H1 (cell line): ENCODE measurements at regions not wholly inside any gene's neighbourhood (a gene's known extent, or its start where the extent isn't known, plus 50 kb on each side); places are given as distances from the start of the nearest gene placed in this dataset.

Experiments
- CTCF ChIA-PET: fragments of 300-600 bp; sonication (Branson Sonifier 250); formaldehyde crosslinking; loops from one replicate; lab custom pipeline; 2021; ENCODE audit not compliant: partially characterized antibody; lab: Charles Lee
- POLR2A ChIA-PET: fragments of 300-600 bp; sonication (Branson Sonifier 250); formaldehyde crosslinking; loops from one replicate; lab custom pipeline; 2021; ENCODE audit warnings: inconsistent platforms; ENCODE audit not compliant: partially characterized antibody; lab: Charles Lee
- DNase-seq, 2 experiments: peaks; one replicate each; pipeline versions ENCODE4 v3.0.0 to v3.0.0-alpha.2; 2010 to 2022; ENCODE audit warnings: low spot score in 2 of 2, low read depth in 1 of 2, mixed read lengths in 1 of 2
- FAIRE-seq: peaks from 2 replicates; lab custom pipeline; 2011; peaks lifted over from hg19 to GRCh38; lab: Jason Lieb, UNC
- H2AFZ ChIP-seq: 2 replicates; pipeline ENCODE4 v1.8.1; 2012; ENCODE audit warnings: low read length, inconsistent platforms
- H2AK5ac ChIP-seq: 2 replicates; pipeline ENCODE4 v1.6.1; 2013; ENCODE audit warnings: low read depth, low read length
- H2BK120ac ChIP-seq: replicated peaks from 2 replicates; pipeline ENCODE3; 2013; ENCODE audit warnings: low read depth, low read length, inconsistent platforms
- H2BK12ac ChIP-seq: 2 replicates; pipeline ENCODE4 v1.6.1; 2013; ENCODE audit warnings: low read depth, low read length
- H2BK15ac ChIP-seq: 2 replicates; pipeline ENCODE4 v1.6.1; 2013; ENCODE audit warnings: low read length
- H2BK20ac ChIP-seq: 2 replicates; pipeline ENCODE4 v1.6.1; 2013; ENCODE audit warnings: low read length
- H2BK5ac ChIP-seq: 2 replicates; pipeline ENCODE4 v1.6.1; 2013; ENCODE audit warnings: low read depth, low read length
- H3K14ac ChIP-seq: 2 replicates; pipeline ENCODE4 v1.6.1; 2013; ENCODE audit warnings: inconsistent platforms; ENCODE audit not compliant: insufficient read length
- H3K18ac ChIP-seq: 2 replicates; pipeline ENCODE4 v1.6.1; 2013; ENCODE audit warnings: low read length; ENCODE audit errors: extremely low read depth
- H3K23ac ChIP-seq: 2 replicates; pipeline ENCODE4 v1.6.1; 2013; ENCODE audit warnings: inconsistent platforms; ENCODE audit not compliant: insufficient read length
- H3K23me2 ChIP-seq: 2 replicates; pipeline ENCODE4 v1.6.1; 2013; ENCODE audit warnings: low read depth, low read length
- H3K27ac ChIP-seq: 2 replicates; pipeline ENCODE4 v1.6.1; 2011; ENCODE audit warnings: low read depth, low read length, inconsistent platforms
- H3K27me3 ChIP-seq, 4 experiments: replicated peaks in 1 of 4; 1 replicate in 1 of 4; 2 replicates in 3 of 4; pipeline versions ENCODE4 v1.6.1 to v1.8.1; 2011 to 2013; ENCODE audit warnings: low read length in 3 of 4, mild to moderate bottlenecking in 3 of 4, inconsistent platforms in 2 of 4, mixed read lengths in 2 of 4, moderate library complexity in 1 of 4; ENCODE audit not compliant: control insufficient read depth in 3 of 4, insufficient read depth in 3 of 4; ENCODE audit errors: extremely low read depth in 1 of 4
- H3K36me3 ChIP-seq, 4 experiments: 2 replicates each; pipeline versions ENCODE4 v1.6.1 to v1.8.1; 2011 to 2013; ENCODE audit warnings: mild to moderate bottlenecking in 4 of 4, low read length in 3 of 4, moderate library complexity in 2 of 4, control low read depth in 1 of 4, inconsistent platforms in 1 of 4; ENCODE audit not compliant: insufficient read depth in 4 of 4, control insufficient read depth in 2 of 4
- H3K4ac ChIP-seq: replicated peaks from 2 replicates; pipeline ENCODE3; 2013; ENCODE audit warnings: low read length, low read depth, mixed read lengths, inconsistent platforms; ENCODE audit not compliant: insufficient read length
- H3K4me1 ChIP-seq, 4 experiments: replicated peaks in 1 of 4; 1 replicate in 1 of 4; 2 replicates in 3 of 4; pipeline versions ENCODE4 v1.6.1 to v1.8.1; 2011 to 2013; ENCODE audit warnings: low read length in 3 of 4, inconsistent platforms in 2 of 4, mixed read lengths in 1 of 4; ENCODE audit not compliant: insufficient read depth in 4 of 4, control insufficient read depth in 3 of 4
- H3K4me2 ChIP-seq, 2 experiments: 2 replicates each; pipeline versions ENCODE4 v1.6.1 to v1.8.1; 2011 to 2013; ENCODE audit warnings: low read depth in 2 of 2, low read length in 2 of 2, control low read depth in 1 of 2, inconsistent platforms in 1 of 2, mild to moderate bottlenecking in 1 of 2; ENCODE audit not compliant: insufficient read depth in 1 of 2
- H3K4me3 ChIP-seq, 4 experiments: fragments of 200-600, 300-600 bp in 1 of 4; sonication (generic), shearing (Covaris generic), sonication (Bioruptor Twin) in 1 of 4; 2 replicates each; pipeline versions ENCODE4 v1.5.1 to v1.8.1; 2011 to 2016; ENCODE audit warnings: low read length in 4 of 4, low read depth in 3 of 4, control low read depth in 2 of 4, inconsistent platforms in 2 of 4, mild to moderate bottlenecking in 2 of 4, mixed read lengths in 1 of 4, moderate library complexity in 1 of 4; ENCODE audit not compliant: insufficient read depth in 2 of 4; ENCODE audit errors: extremely low read depth in 1 of 4
- H3K56ac ChIP-seq: replicated peaks from 2 replicates; pipeline ENCODE3; 2013; ENCODE audit warnings: low read depth, mild to moderate bottlenecking, mixed read lengths, low read length, inconsistent platforms; ENCODE audit not compliant: insufficient read length
- H3K79me1 ChIP-seq: 2 replicates; pipeline ENCODE4 v1.6.1; 2013; ENCODE audit warnings: low read depth, low read length, control low read depth
- H3K79me2 ChIP-seq, 2 experiments: 2 replicates each; pipeline versions ENCODE4 v1.6.1 to v1.8.1; 2012 to 2013; ENCODE audit warnings: low read length in 2 of 2, mild to moderate bottlenecking in 2 of 2, inconsistent platforms in 1 of 2; ENCODE audit not compliant: insufficient read depth in 2 of 2, control insufficient read depth in 1 of 2
- H3K9ac ChIP-seq, 4 experiments: replicated peaks in 1 of 4; 1 replicate in 1 of 4; 2 replicates in 3 of 4; pipeline versions ENCODE4 v1.6.1 to v1.8.1; 2011 to 2013; ENCODE audit warnings: low read depth in 3 of 4, low read length in 3 of 4, control low read depth in 2 of 4, mild to moderate bottlenecking in 2 of 4, moderate library complexity in 2 of 4, inconsistent platforms in 1 of 4; ENCODE audit errors: extremely low read depth in 1 of 4
- H3K9me3 ChIP-seq, 2 experiments: 2 replicates each; pipeline versions ENCODE4 v1.6.1 to v1.8.1; 2012 to 2013; ENCODE audit warnings: mild to moderate bottlenecking in 2 of 2, moderate library complexity in 2 of 2, control low read depth in 1 of 2, inconsistent platforms in 1 of 2, low read depth in 1 of 2, low read length in 1 of 2, mixed read lengths in 1 of 2; ENCODE audit not compliant: insufficient read depth in 2 of 2
- H4K20me1 ChIP-seq, 2 experiments: replicated peaks in 1 of 2; 2 replicates each; pipeline versions ENCODE3 to v1.8.1; 2011 to 2013; ENCODE audit warnings: inconsistent platforms in 2 of 2, low read length in 2 of 2, mild to moderate bottlenecking in 1 of 2; ENCODE audit not compliant: insufficient read depth in 2 of 2, control insufficient read depth in 1 of 2
- H4K5ac ChIP-seq: 2 replicates; pipeline ENCODE4 v1.6.1; 2013; ENCODE audit warnings: low read length, low read depth, mixed read lengths, inconsistent platforms; ENCODE audit not compliant: insufficient read length
- H4K8ac ChIP-seq: 2 replicates; pipeline ENCODE4 v1.8.0; 2013; ENCODE audit warnings: mild to moderate bottlenecking, moderate library complexity, low read length, inconsistent platforms; ENCODE audit not compliant: insufficient read depth; ENCODE audit errors: extremely low read depth
- H4K91ac ChIP-seq: replicated peaks from 2 replicates; pipeline ENCODE3; 2013; ENCODE audit warnings: low read length, mixed read lengths, inconsistent platforms; ENCODE audit not compliant: insufficient read length
- CREB1 ChIP-seq: IDR thresholded peaks from 2 replicates; pipeline ENCODE4 v1.6.1; 2012; ENCODE audit warnings: inconsistent platforms
- GTF2F1 ChIP-seq: IDR thresholded peaks from 2 replicates; pipeline ENCODE4 v1.6.1; 2012; ENCODE audit warnings: low read depth, low read length, improper control_type of control experiment, borderline replicate concordance
- HDAC6 ChIP-seq: IDR thresholded peaks from one replicate; pipeline ENCODE4 v1.7.1; 2012; ENCODE audit warnings: low read depth, mild to moderate bottlenecking, inconsistent platforms, low read length, moderate library complexity
- KDM1A ChIP-seq: fragments of 200-600, 300-600 bp; sonication (generic); IDR thresholded peaks from 2 replicates; pipeline ENCODE4 v1.7.1; 2016; ENCODE audit warnings: mild to moderate bottlenecking, low read length, borderline replicate concordance
- NANOG ChIP-seq: IDR thresholded peaks from 2 replicates; pipeline ENCODE4 v1.6.1; 2011; ENCODE audit warnings: low read length, low read depth, mild to moderate bottlenecking, inconsistent platforms; ENCODE audit not compliant: insufficient read depth, poor library complexity, severe bottlenecking
- WGBS, 2 experiments: shearing (Covaris generic) in 1 of 2; methylation state at CpG; one replicate each; pipeline versions ENCODE4 v1.1.6 to v1.1.7; 2013 to 2015; ENCODE audit warnings: low lambda C conversion rate in 2 of 2, mixed read lengths in 2 of 2, inconsistent platforms in 1 of 2, low coverage in 1 of 2, missing lambda C conversion rate in 1 of 2; ENCODE audit not compliant: insufficient replicate concordance in 2 of 2, insufficient coverage in 1 of 2, insufficient read length in 1 of 2; ENCODE audit errors: extremely low coverage in 1 of 2, missing lambda C conversion rate in 1 of 2; 5-methylcytosine and 5-hydroxymethylcytosine counted together

DNA sequence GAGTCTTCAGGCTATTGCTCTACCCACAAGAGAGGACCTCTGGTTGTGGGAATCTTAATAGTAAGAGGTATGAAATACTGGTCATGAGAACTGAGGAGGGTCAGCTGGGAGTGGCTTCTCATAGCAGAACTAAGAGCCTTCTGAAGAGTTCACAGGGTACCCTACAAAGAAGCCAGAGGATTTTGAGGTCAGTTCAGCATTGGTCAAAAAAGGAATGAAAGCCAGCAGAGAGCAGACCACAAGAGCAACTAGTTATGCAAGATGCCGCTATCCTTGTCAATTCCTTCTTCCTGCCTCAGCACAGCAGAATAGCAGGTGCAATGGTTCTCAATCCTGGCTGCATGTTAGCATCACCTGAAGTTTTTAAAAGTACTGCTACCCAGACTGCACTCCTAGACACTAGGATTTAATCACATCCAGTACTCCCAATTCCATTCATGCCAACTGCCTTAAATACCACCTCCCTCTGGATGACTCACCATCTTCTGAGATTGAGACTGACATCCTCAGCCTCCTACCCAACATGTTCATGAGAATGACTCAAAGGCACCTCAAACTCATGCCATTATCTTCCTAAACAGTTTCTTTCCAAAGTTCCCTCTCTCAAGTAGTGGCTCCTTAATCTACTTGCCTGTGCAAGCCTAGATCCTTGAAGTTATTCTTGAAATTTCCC, 81.0 kb upstream of the RBMS1 start:
- POLR2A ChIA-PET, result no interaction called here
- no peaks in the 10 kb centered on the region for H3K36me3 ChIP-seq
- H4K20me1 ChIP-seq, result no peaks in the 10 kb centered on the region
- no peak overlapping the region for H2BK15ac ChIP-seq
- TF ChIP-seq KDM1A (no peak), CREB1 (no peak), NANOG (no peak), HDAC6 (no peak), GTF2F1 (no peak)
- H4K5ac ChIP-seq, result no peak overlapping the region
- no peak overlapping the region for H3K4me2 ChIP-seq
- H3K4me1 ChIP-seq, result no peaks in the 10 kb centered on the region
- no peak overlapping the region for H3K9ac ChIP-seq
- H4K91ac ChIP-seq, result no peak overlapping the region
- WGBS, 2 experiments, result 85% methylated on average over 1 of the region's 1 CpG; no CpG with 5 or more reads in 1 of the 2 experiments
- H2BK12ac ChIP-seq, result no peak overlapping the region
- H3K23ac ChIP-seq, result no peak overlapping the region
- no peak overlapping the region for H2BK20ac ChIP-seq
- H3K79me2 ChIP-seq, result no peaks in the 10 kb centered on the region
- H2BK5ac ChIP-seq, result no peak overlapping the region
- no peak overlapping the region for H3K18ac ChIP-seq
- no peak overlapping the region for H3K56ac ChIP-seq
- FAIRE-seq, result no peak
- H3K79me1 ChIP-seq, result no peaks in the 10 kb centered on the region
- H3K14ac ChIP-seq, result no peak overlapping the region
- no peak overlapping the region for H4K8ac ChIP-seq
- H3K4ac ChIP-seq, result no peak overlapping the region
- H3K9me3 ChIP-seq, result peaks cover 0 to 2% of the 10 kb centered on the region in 2 experiments; a peak in 1 of 4 replicates
- H2AK5ac ChIP-seq, result no peak overlapping the region
- no peak overlapping the region for H3K4me3 ChIP-seq
- no peaks in the 10 kb centered on the region for H3K27me3 ChIP-seq
- no peak overlapping the region for H2AFZ ChIP-seq
- H2BK120ac ChIP-seq, result no peak overlapping the region
- H3K27ac ChIP-seq, result no peak overlapping the region
- CTCF ChIA-PET, result no interaction called here
- no peaks in the 10 kb centered on the region for H3K23me2 ChIP-seq
- no peak for DNase-seq
